Activated T-helper 1 cell treated with anti-CD3 and anti-CD28 coated beads, Interleukin-2, amount 50 U/mL, for 16 hours (primary cell): ENCODE measurements at regions not wholly inside any gene's neighbourhood (a gene's known extent, or its start where the extent isn't known, plus 50 kb on each side); places are given as distances from the start of the nearest gene placed in this dataset.

ENCODE experiments used
- DNase-seq, 2 donors: peaks; one replicate each; pipeline ENCODE4 v3.0.0-alpha.2; 2020; ENCODE audit warnings: low read depth in 1 of 2, low spot score in 1 of 2

- DNase-seq: no peak
These were observed 204.2 kb downstream of the USP12 start for GRCh38 chr13:26967119-26968038.

- no peak for DNase-seq
These were observed 204.9 kb downstream of the USP12 start for GRCh38 chr13:26966701-26967080.

GRCh38 chr13:26965952-26966700, 205.5 kb downstream of the USP12 start:
- DNase-seq: no peak

GRCh38 chr13:26964278-26965250, 204.0 kb upstream of the GPR12 start:
- no peak for DNase-seq

GRCh38 chr13:26962671-26963070, 202.1 kb upstream of the GPR12 start:
- no peak for DNase-seq

- no peak for DNase-seq
These were observed 201.5 kb upstream of the GPR12 start for GRCh38 chr13:26961890-26962615.

GRCh38 chr13:26957182-26957581, 196.6 kb upstream of the GPR12 start:
- no peak for DNase-seq

GRCh38 chr13:26956522-26957142, 196.0 kb upstream of the GPR12 start:
- no peak for DNase-seq

GRCh38 chr13:26954976-26955375, 194.4 kb upstream of the GPR12 start:
- no peak for DNase-seq

GRCh38 chr13:26953291-26953690, 192.7 kb upstream of the GPR12 start:
- DNase-seq: no peak

GRCh38 chr13:26952551-26953143, 192.1 kb upstream of the GPR12 start:
- no peak for DNase-seq

- no peak for DNase-seq
These were observed 191.1 kb upstream of the GPR12 start for GRCh38 chr13:26951581-26952177.

GRCh38 chr13:26950968-26951367, 190.4 kb upstream of the GPR12 start:
- no peak for DNase-seq

GRCh38 chr13:26950546-26950945, 190.0 kb upstream of the GPR12 start:
- DNase-seq: no peak

GRCh38 chr13:26949701-26950502, 189.3 kb upstream of the GPR12 start:
- no peak for DNase-seq

GRCh38 chr13:26948353-26948752, 187.8 kb upstream of the GPR12 start:
- no peak for DNase-seq

GRCh38 chr13:26946684-26947343, 186.2 kb upstream of the GPR12 start:
- no peak for DNase-seq

GRCh38 chr13:26943748-26944147, 183.2 kb upstream of the GPR12 start:
- no peak for DNase-seq
